Astrocyte (in vitro differentiated cells and primary cell): ENCODE measurements at regions not wholly inside any gene's neighbourhood (a gene's known extent, or its start where the extent isn't known, plus 50 kb on each side); places are given as distances from the start of the nearest gene placed in this dataset.

Experiments
- DNase-seq: peaks from one replicate; pipeline ENCODE4 v3.0.0-alpha.2; 2010; ENCODE audit warnings: low read depth
- FAIRE-seq: peaks from 2 replicates; lab custom pipeline; 2011; peaks lifted over from hg19 to GRCh38; lab: Jason Lieb, UNC
- H2AFZ ChIP-seq: 2 replicates; pipeline ENCODE4 v1.6.0; 2012; ENCODE audit warnings: low read depth, low read length, inconsistent platforms
- H3K27ac ChIP-seq: 2 replicates; pipeline ENCODE4 v1.5.1; 2011; ENCODE audit warnings: low read depth, low read length, inconsistent platforms
- H3K27me3 ChIP-seq: 2 replicates; pipeline ENCODE4 v1.6.0; 2011; ENCODE audit warnings: low read length, inconsistent platforms; ENCODE audit not compliant: insufficient read depth
- H3K36me3 ChIP-seq: 2 replicates; pipeline ENCODE4 v1.5.1; 2011; ENCODE audit warnings: low read length, inconsistent platforms; ENCODE audit not compliant: insufficient read depth
- H3K4me1 ChIP-seq: 2 replicates; pipeline ENCODE4 v1.5.1; 2011; ENCODE audit warnings: low read length, inconsistent platforms; ENCODE audit not compliant: insufficient read depth
- H3K4me2 ChIP-seq: 2 replicates; pipeline ENCODE4 v1.6.0; 2012; ENCODE audit warnings: low read length, inconsistent platforms
- H3K4me3 ChIP-seq: 2 replicates; pipeline ENCODE4 v1.5.1; 2011; ENCODE audit warnings: low read depth, mild to moderate bottlenecking, low read length, inconsistent platforms; ENCODE audit not compliant: insufficient read depth
- H3K79me2 ChIP-seq: 2 replicates; pipeline ENCODE4 v1.6.0; 2012; ENCODE audit warnings: mild to moderate bottlenecking, low read length, inconsistent platforms; ENCODE audit not compliant: insufficient read depth
- H3K9ac ChIP-seq: 2 replicates; pipeline ENCODE4 v1.6.0; 2012; ENCODE audit warnings: mild to moderate bottlenecking, low read length, inconsistent platforms
- H3K9me3 ChIP-seq: 2 replicates; pipeline ENCODE4 v1.5.1; 2012; ENCODE audit warnings: low read depth, mild to moderate bottlenecking, low read length, inconsistent platforms; ENCODE audit not compliant: insufficient read depth
- H4K20me1 ChIP-seq: 2 replicates; pipeline ENCODE4 v1.6.0; 2012; ENCODE audit warnings: low read length, inconsistent platforms; ENCODE audit not compliant: insufficient read depth
- H3K27ac Mint-ChIP-seq: one replicate; pipeline ENCODE4 v1.8.0; 2021; ENCODE audit warnings: mild to moderate bottlenecking, mixed read lengths; ENCODE audit not compliant: unreplicated experiment
- H3K27me3 Mint-ChIP-seq: one replicate; pipeline ENCODE4 v1.8.0; 2021; ENCODE audit warnings: low read depth, mixed read lengths; ENCODE audit not compliant: unreplicated experiment
- H3K36me3 Mint-ChIP-seq: one replicate; pipeline ENCODE4 v1.8.0; 2021; ENCODE audit warnings: low read depth, mixed read lengths; ENCODE audit not compliant: unreplicated experiment
- H3K4me1 Mint-ChIP-seq: one replicate; pipeline ENCODE4 v1.8.0; 2021; ENCODE audit warnings: low read depth, mixed read lengths; ENCODE audit not compliant: unreplicated experiment
- H3K4me3 Mint-ChIP-seq: one replicate; pipeline ENCODE4 v1.8.0; 2021; ENCODE audit warnings: mild to moderate bottlenecking, moderate library complexity, mixed read lengths; ENCODE audit not compliant: unreplicated experiment
- H3K9me3 Mint-ChIP-seq: one replicate; pipeline ENCODE4 v1.8.0; 2021; ENCODE audit warnings: mild to moderate bottlenecking, mixed read lengths; ENCODE audit not compliant: unreplicated experiment
- CTCF ChIP-seq: IDR thresholded peaks from 2 replicates; pipeline ENCODE4 v1.5.1; 2011; ENCODE audit warnings: low read depth, mild to moderate bottlenecking, inconsistent platforms, low read length, moderate library complexity; ENCODE audit not compliant: insufficient read depth
- EZH2 ChIP-seq: IDR thresholded peaks from 2 replicates; pipeline ENCODE4 v1.6.1; 2012; ENCODE audit warnings: mild to moderate bottlenecking, low read length, inconsistent platforms; ENCODE audit not compliant: insufficient read depth

- TF ChIP-seq CTCF, result no peak
- TF ChIP-seq EZH2, result no peak
- no peak overlapping the region for H2AFZ ChIP-seq
- no peak for FAIRE-seq
- H3K27ac ChIP-seq, result no peak overlapping the region
- no peaks in the 10 kb centered on the region for H3K27me3 ChIP-seq
- no peaks in the 10 kb centered on the region for H3K4me1 ChIP-seq
- peaks cover 2% of the 10 kb centered on the region for H3K9me3 ChIP-seq
- no peak for DNase-seq
- Mint-ChIP-seq H3K27me3 (no peaks in the 10 kb centered on the region), H3K27ac (no peak overlapping the region), H3K4me3 (no peak overlapping the region), H3K36me3 (no peaks in the 10 kb centered on the region), H3K9me3 (no peaks in the 10 kb centered on the region), H3K4me1 (peaks cover 15% of the 10 kb centered on the region)
- no peaks in the 10 kb centered on the region for H3K79me2 ChIP-seq
- H3K9ac ChIP-seq, result no peak overlapping the region
- H4K20me1 ChIP-seq, result no peaks in the 10 kb centered on the region
- no peak overlapping the region for H3K4me2 ChIP-seq
- no peak overlapping the region for H3K4me3 ChIP-seq
- no peaks in the 10 kb centered on the region for H3K36me3 ChIP-seq
These were observed 210.4 kb upstream of the ELAVL2 start for GRCh38 chr9:24036459-24036858.

- Histone ChIP-seq H3K9ac (no peak overlapping the region), H3K36me3 (no peaks in the 10 kb centered on the region), H3K4me2 (no peak overlapping the region), H3K4me3 (no peak overlapping the region), H2AFZ (no peak overlapping the region), H3K27me3 (no peaks in the 10 kb centered on the region), H4K20me1 (no peaks in the 10 kb centered on the region), H3K79me2 (no peaks in the 10 kb centered on the region), H3K9me3 (peaks cover 2% of the 10 kb centered on the region), H3K4me1 (no peaks in the 10 kb centered on the region), H3K27ac (no peak overlapping the region)
- Mint-ChIP-seq H3K27ac (no peak overlapping the region), H3K9me3 (peaks cover 5% of the 10 kb centered on the region), H3K36me3 (no peaks in the 10 kb centered on the region), H3K4me3 (no peak overlapping the region), H3K27me3 (no peaks in the 10 kb centered on the region), H3K4me1 (peaks cover 12% of the 10 kb centered on the region)
- DNase-seq (no peak), FAIRE-seq (no peak)
- TF ChIP-seq EZH2 (no peak), CTCF (no peak)
These were observed 209.8 kb upstream of the ELAVL2 start for GRCh38 chr9:24035816-24036215.

- no peak overlapping the region for H3K27ac Mint-ChIP-seq
- H3K4me2 ChIP-seq, result no peak overlapping the region
- H3K79me2 ChIP-seq, result no peaks in the 10 kb centered on the region
- H3K4me3 ChIP-seq, result no peak overlapping the region
- no peak overlapping the region for H2AFZ ChIP-seq
- no peaks in the 10 kb centered on the region for H3K27me3 ChIP-seq
- DNase-seq, result no peak
- H3K9ac ChIP-seq, result no peak overlapping the region
- no peaks in the 10 kb centered on the region for H3K27me3 Mint-ChIP-seq
- no peaks in the 10 kb centered on the region for H3K4me1 ChIP-seq
- no peak overlapping the region for H3K4me3 Mint-ChIP-seq
- TF ChIP-seq CTCF, result no peak
- H3K4me1 Mint-ChIP-seq, result peaks cover 6% of the 10 kb centered on the region
- H3K9me3 ChIP-seq, result no peaks in the 10 kb centered on the region
- H4K20me1 ChIP-seq, result no peaks in the 10 kb centered on the region
- no peaks in the 10 kb centered on the region for H3K9me3 Mint-ChIP-seq
- no peaks in the 10 kb centered on the region for H3K36me3 ChIP-seq
- H3K36me3 Mint-ChIP-seq, result no peaks in the 10 kb centered on the region
- no peak for FAIRE-seq
- H3K27ac ChIP-seq, result no peak overlapping the region
These were observed 185.8 kb upstream of the ELAVL2 start for GRCh38 chr9:24011881-24012280.
